Heart left ventricle (tissue), 16 donors: ENCODE measurements at regions not wholly inside any gene's neighbourhood (a gene's known extent, or its start where the extent isn't known, plus 50 kb on each side); places are given as distances from the start of the nearest gene placed in this dataset.

Source experiments
- ATAC-seq, 4 donors: fragments of 200-7000 bp; cut with Tn5 transposase; one replicate each; pipeline ENCODE4 v1.9.1; 2020 to 2022; ENCODE audit warnings: moderate library complexity in 4 of 4, mild to moderate bottlenecking in 3 of 4, moderate number of reproducible peaks in 1 of 4
- DNase-seq, 5 donors: peaks; one replicate each; pipeline ENCODE4 v3.0.0-alpha.2; 2020
- H3K27ac ChIP-seq, 12 donors: fragments of 200-600 bp; sonication (generic) in 4 of 12; one replicate each; pipeline versions ENCODE4 v1.5.0 to v1.8.0; 2016 to 2022; ENCODE audit warnings: mild to moderate bottlenecking in 2 of 12
- H3K27me3 ChIP-seq, 9 donors: fragments of 200-600 bp; sonication (generic) in 2 of 9; one replicate each; pipeline versions ENCODE4 v1.5.1 to v1.8.0; 2016 to 2022; ENCODE audit warnings: mild to moderate bottlenecking in 3 of 9
- H3K36me3 ChIP-seq, 9 donors: fragments of 200-600 bp; sonication (generic) in 2 of 9; one replicate each; pipeline versions ENCODE4 v1.5.0 to v1.8.0; 2018 to 2022; ENCODE audit warnings: mild to moderate bottlenecking in 2 of 9
- H3K4me1 ChIP-seq, 12 donors: fragments of 200-600 bp; sonication (generic) in 4 of 12; one replicate each; pipeline versions ENCODE4 v1.5.0 to v1.8.0; 2016 to 2022; ENCODE audit warnings: mild to moderate bottlenecking in 3 of 12
- H3K4me3 ChIP-seq, 12 donors: fragments of 200-600 bp; sonication (generic) in 4 of 12; one replicate each; pipeline versions ENCODE4 v1.5.0 to v1.8.0; 2017 to 2022; ENCODE audit warnings: mild to moderate bottlenecking in 9 of 12, moderate library complexity in 4 of 12
- H3K9me3 ChIP-seq, 12 donors: fragments of 200-600 bp; sonication (generic) in 4 of 12; one replicate each; pipeline versions ENCODE4 v1.5.0 to v1.8.0; 2016 to 2022; ENCODE audit warnings: mild to moderate bottlenecking in 1 of 12
- CTCF ChIP-seq, 12 donors: fragments of 200-600 bp; sonication (generic) in 4 of 12; IDR thresholded peaks; one replicate each; pipeline versions ENCODE4 v1.5.0 to v1.8.0; 2018 to 2022; ENCODE audit warnings: antibody characterized with exemption in 12 of 12, mild to moderate bottlenecking in 5 of 12
- POLR2A ChIP-seq, 2 donors: fragments of 450-650 bp; IDR thresholded peaks; one replicate each; pipeline ENCODE4 v1.6.1; 2017; ENCODE audit warnings: antibody characterized with exemption in 2 of 2, mild to moderate bottlenecking in 2 of 2, moderate library complexity in 2 of 2
- WGBS, 4 donors: extraction: QIAGEN DNeasy Blood & Tissue Kit in 2 of 4; methylation state at CpG; one replicate each; pipeline versions ENCODE4 v1.1.5 to v1.1.7; 2013 to 2018; 5-methylcytosine and 5-hydroxymethylcytosine counted together
- intact Hi-C, 10 donors: fragments of 100-400 bp; cut with DNase I; formaldehyde crosslinking; loops; one replicate each; pipeline versions ENCODE4 v1.11.1 to v1.14.2; 2022
- donor health status: ischemic (EF 13 %, LVEDD 7.1; RV severe dilation, severe dysfunction).
- donor health status: healthy with polysubstance abuse.
- donor health status: DM: no; HTN: yes; CAD: no.
- donor health status: DM: no; HTN: no; CAD: no.
- donor health status: ischemic (EF 25% LVEDD 6.9; RV normal size, moderate dysfunction).
- donor health status: ischemic (EF 25% LVEDD 5.7; RV mildly dilated, moderate dysfunction).
- donor health status: healthy.
- donor health status: DM: yes; HTN: yes; CAD: no.
- donor health status: ischemic (EF 35%, LVEDD 5.7; RV mildly dilated, moderate dysfunction).
- donor health status: nonischemic (EF 11% LVEDD 7.7; RV severe dilation, severe dysfunction).
- donor health status: DM: yes; HTN: yes; CAD: no.
- donor health status: PGD.
- donor health status: ischemic (EF 29% LVEDD 5.4; RV normal size, mild dysfunction).
- donor health status: nonischemic (EF 23%, LVEDD 6.1; RV moderate dilation, normal function).

- no peaks in the 10 kb centered on the region for H3K36me3 ChIP-seq
- ATAC-seq (no peak), DNase-seq (peak in 1 of 5 donors; percentile 20)
- no peaks in the 10 kb centered on the region for H3K27me3 ChIP-seq
- peaks cover 0 to 18% (median 0%) of the 10 kb centered on the region in 12 donors for H3K9me3 ChIP-seq
- TF ChIP-seq CTCF (IDR thresholded peaks at IDR 0.05) (no peak), POLR2A (IDR thresholded peaks at IDR 0.05) (no peak)
- intact Hi-C loops, result no loop called here
- H3K4me1 ChIP-seq, result no peaks in the 10 kb centered on the region
- no peak overlapping the region for H3K4me3 ChIP-seq
- WGBS, 4 donors, result 73 to 87% (median 85%) methylated on average over 8 to 9 of the region's 9 CpGs
- H3K27ac ChIP-seq, result no peak overlapping the region
Observed at GRCh38 chr12:38384816-38385378, 68.3 kb downstream of the ALG10B start.

GRCh38 chr12:38385486-38385885, 68.9 kb downstream of the ALG10B start:
- no peaks in the 10 kb centered on the region for H3K36me3 ChIP-seq
- H3K4me1 ChIP-seq, result no peaks in the 10 kb centered on the region
- no peak overlapping the region for H3K4me3 ChIP-seq
- no peak for ATAC-seq
- TF ChIP-seq POLR2A (IDR thresholded peaks at IDR 0.05) (no peak), CTCF (IDR thresholded peaks at IDR 0.05) (no peak)
- H3K27me3 ChIP-seq, result no peaks in the 10 kb centered on the region
- H3K27ac ChIP-seq, result no peak overlapping the region
- 63 to 100% (median 75%) methylated on average over 1 of the region's 1 CpG for WGBS, 4 donors
- H3K9me3 ChIP-seq, result peaks cover 0 to 18% (median 0%) of the 10 kb centered on the region in 12 donors
- DNase-seq, result no peak
- intact Hi-C loops, result no loop called here

DNA sequence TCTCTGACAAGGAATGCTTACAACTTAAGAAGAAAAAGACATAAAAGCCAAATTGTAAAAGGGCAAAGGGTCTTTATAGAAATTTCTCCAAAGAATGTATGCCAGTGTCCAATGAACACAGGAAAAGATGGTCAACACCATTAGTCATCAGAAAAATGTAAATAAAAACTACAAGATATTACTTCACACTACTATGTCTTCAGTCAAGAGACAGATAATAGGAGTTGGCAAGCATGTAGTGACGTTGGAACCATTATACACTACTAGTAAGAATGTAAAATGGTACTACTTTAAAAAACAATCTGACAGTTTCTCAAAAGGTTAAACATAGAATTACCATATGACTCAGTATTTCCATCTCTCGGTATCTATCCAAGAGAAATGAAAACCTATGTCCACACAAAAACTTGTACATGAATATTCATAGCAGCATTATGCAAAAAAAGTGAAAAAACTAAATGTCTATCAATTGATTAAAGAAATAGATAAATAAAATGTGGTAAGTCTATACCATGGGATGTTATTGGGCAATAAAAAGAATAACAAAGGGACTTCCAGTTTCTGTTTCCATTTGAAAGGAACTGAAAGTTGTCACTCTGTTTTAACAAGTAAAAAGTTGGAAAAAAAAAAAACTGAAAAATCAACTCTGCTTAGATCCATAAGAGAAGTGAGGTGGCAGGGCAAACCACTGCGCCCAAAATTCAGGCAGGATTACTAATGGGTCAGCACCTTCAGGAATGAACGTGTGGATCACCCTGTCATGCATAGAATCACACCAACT, 69.8 kb downstream of the ALG10B start:
- Histone ChIP-seq H3K4me3 (no peak overlapping the region), H3K27me3 (no peaks in the 10 kb centered on the region), H3K4me1 (no peaks in the 10 kb centered on the region), H3K9me3 (peaks cover 0 to 18% (median 0%) of the 10 kb centered on the region in 12 donors), H3K27ac (peak overlapping the region in 1 of 12 donors; percentile 28), H3K36me3 (no peaks in the 10 kb centered on the region)
- WGBS, 4 donors, result 57 to 65% (median 58%) methylated on average over 4 of the region's 4 CpGs
- TF ChIP-seq POLR2A (IDR thresholded peaks at IDR 0.05), result no peak
- TF ChIP-seq CTCF (IDR thresholded peaks at IDR 0.05), result no peak
- DNase-seq (no peak), ATAC-seq (no peak)
- intact Hi-C loops, result no loop called here

GRCh38 chr12:38389614-38390013, 73.0 kb downstream of the ALG10B start:
- DNase-seq, result no peak
- no peaks in the 10 kb centered on the region for H3K27me3 ChIP-seq
- H3K4me3 ChIP-seq, result no peak overlapping the region
- intact Hi-C loops, result no loop called here
- no peak for ATAC-seq
- no peak for TF ChIP-seq CTCF (IDR thresholded peaks at IDR 0.05)
- TF ChIP-seq POLR2A (IDR thresholded peaks at IDR 0.05), result no peak
- H3K4me1 ChIP-seq, result no peaks in the 10 kb centered on the region
- H3K27ac ChIP-seq, result no peak overlapping the region
- H3K9me3 ChIP-seq, result no peaks in the 10 kb centered on the region
- no peaks in the 10 kb centered on the region for H3K36me3 ChIP-seq
